Esophagus squamous epithelium (tissue), 4 donors: ENCODE measurements at regions not wholly inside any gene's neighbourhood (a gene's known extent, or its start where the extent isn't known, plus 50 kb on each side); places are given as distances from the start of the nearest gene placed in this dataset.

Source experiments
- CTCF ChIP-seq, 6 experiments: fragments of 450-650 bp in 4 of 6; fragments of 200-600 bp in 2 of 6; sonication (generic) in 2 of 6; IDR thresholded peaks; one replicate each; pipeline ENCODE4 v1.5.1; 2016 to 2019; ENCODE audit warnings: antibody characterized with exemption in 6 of 6, mild to moderate bottlenecking in 4 of 6, moderate library complexity in 4 of 6
- POLR2A ChIP-seq, 4 donors: fragments of 450-650 bp; IDR thresholded peaks; one replicate each; pipeline ENCODE4 v1.6.1; 2017; ENCODE audit warnings: antibody characterized with exemption in 4 of 4, mild to moderate bottlenecking in 4 of 4, moderate library complexity in 3 of 4

GRCh38 chr11:109794501-109794900, 298.7 kb upstream of the ZC3H12C start:
- TF ChIP-seq CTCF (IDR thresholded peaks at IDR 0.05) (no peak), POLR2A (IDR thresholded peaks at IDR 0.05) (no peak)
